ENCODE measurements at regions not wholly inside any gene's neighbourhood (a gene's known extent, or its start where the extent isn't known, plus 50 kb on each side); places are given as distances from the start of the nearest gene placed in this dataset.

- Mint-ChIP-seq H3K4me1 (no peaks in the 10 kb centered on the region), H3K27me3 (no peaks in the 10 kb centered on the region), H3K4me3 (no peak overlapping the region), H3K27ac (no peak overlapping the region), H3K9me3 (ENCODE audit: insufficient read depth) (no peaks in the 10 kb centered on the region)
- POLR2A ChIA-PET, result no interaction called here
- Histone ChIP-seq H3K27ac (ENCODE audit: low read length in 2 of 2) (no peak overlapping the region), H3K9ac (ENCODE audit: low read length) (no peak overlapping the region), H2AFZ (ENCODE audit: insufficient read depth, low read depth, low read length, poor library complexity, severe bottlenecking) (no peak overlapping the region), H3K27me3 (replicated peaks in 1 of 4; ENCODE audit: control extremely low read depth in 1 of 4, control insufficient read depth in 3 of 4, insufficient read depth in 4 of 4, low read length in 3 of 4) (no peaks in the 10 kb centered on the region), H3K36me3 (replicated peaks in 1 of 2; ENCODE audit: control extremely low read depth in 1 of 2, control insufficient read depth in 1 of 2, extremely low read depth in 1 of 2, insufficient read depth in 2 of 2, low read length in 1 of 2) (no peaks in the 10 kb centered on the region), H4K20me1 (ENCODE audit: control insufficient read depth, insufficient read depth, low read length, poor library complexity, severe bottlenecking) (no peaks in the 10 kb centered on the region), H3K4me2 (replicated peaks; ENCODE audit: low read depth, low read length, poor library complexity, severe bottlenecking) (no peak overlapping the region), H3K79me2 (ENCODE audit: control insufficient read depth, insufficient read depth, low read length) (no peaks in the 10 kb centered on the region), H3K4me1 (ENCODE audit: control insufficient read depth in 2 of 2, insufficient read depth in 2 of 2, low read length in 2 of 2) (no peaks in the 10 kb centered on the region), H3K9me3 (ENCODE audit: control extremely low read depth in 1 of 3, control insufficient read depth in 2 of 3, insufficient read depth in 1 of 3, low read length in 2 of 3) (peaks cover 0 to 10% (median 0%) of the 10 kb centered on the region in 3 donors), H3K4me3 (ENCODE audit: control extremely low read depth in 1 of 5, extremely low read depth in 1 of 5, insufficient read depth in 1 of 5, low read depth in 2 of 5, low read length in 4 of 5) (no peak overlapping the region)
- no peak for DNase-seq
- ATAC-seq (ENCODE audit: low read depth), result no peak
- intact Hi-C loops (cut with micrococcal nuclease), result no loop called here
- CTCF ChIA-PET, result no interaction called here
- TF ChIP-seq CTCF (IDR thresholded peaks at IDR 0.05) (no peak), EZH2 (IDR thresholded peaks at IDR 0.05; ENCODE audit: borderline replicate concordance, insufficient read depth, low read depth, low read length, poor library complexity, severe bottlenecking) (no peak)
- 47% methylated on average over 4 of the region's 8 CpGs for WGBS (ENCODE audit: insufficient coverage)
These were observed 243.6 kb upstream of the CTSO start for GRCh38 chr4:156197216-156197615.

- no peaks in the 10 kb centered on the region for H3K9me3 Mint-ChIP-seq (ENCODE audit: insufficient read depth)
- Histone ChIP-seq H3K36me3 (replicated peaks in 1 of 2; ENCODE audit: control extremely low read depth in 1 of 2, control insufficient read depth in 1 of 2, extremely low read depth in 1 of 2, insufficient read depth in 2 of 2, low read length in 1 of 2) (no peaks in the 10 kb centered on the region), H3K4me3 (ENCODE audit: control extremely low read depth in 1 of 5, extremely low read depth in 1 of 5, insufficient read depth in 1 of 5, low read depth in 2 of 5, low read length in 4 of 5) (no peak overlapping the region), H4K20me1 (ENCODE audit: control insufficient read depth, insufficient read depth, low read length, poor library complexity, severe bottlenecking) (no peaks in the 10 kb centered on the region), H3K27ac (ENCODE audit: low read length in 2 of 2) (no peak overlapping the region), H3K9ac (ENCODE audit: low read length) (no peak overlapping the region), H2AFZ (ENCODE audit: insufficient read depth, low read depth, low read length, poor library complexity, severe bottlenecking) (no peak overlapping the region), H3K4me2 (replicated peaks; ENCODE audit: low read depth, low read length, poor library complexity, severe bottlenecking) (no peak overlapping the region), H3K4me1 (ENCODE audit: control insufficient read depth in 2 of 2, insufficient read depth in 2 of 2, low read length in 2 of 2) (no peaks in the 10 kb centered on the region), H3K79me2 (ENCODE audit: control insufficient read depth, insufficient read depth, low read length) (no peaks in the 10 kb centered on the region), H3K27me3 (replicated peaks in 1 of 4; ENCODE audit: control extremely low read depth in 1 of 4, control insufficient read depth in 3 of 4, insufficient read depth in 4 of 4, low read length in 3 of 4) (no peaks in the 10 kb centered on the region), H3K9me3 (ENCODE audit: control extremely low read depth in 1 of 3, control insufficient read depth in 2 of 3, insufficient read depth in 1 of 3, low read length in 2 of 3) (peaks cover 0 to 10% (median 0%) of the 10 kb centered on the region in 3 donors)
- H3K4me3 Mint-ChIP-seq, result no peak overlapping the region
- DNase-seq (no peak), ATAC-seq (ENCODE audit: low read depth) (no peak)
- CTCF ChIA-PET, result no interaction called here
- no peak for TF ChIP-seq EZH2 (IDR thresholded peaks at IDR 0.05; ENCODE audit: borderline replicate concordance, insufficient read depth, low read depth, low read length, poor library complexity, severe bottlenecking)
- no peak for TF ChIP-seq CTCF (IDR thresholded peaks at IDR 0.05)
- H3K27ac Mint-ChIP-seq, result no peak overlapping the region
- H3K27me3 Mint-ChIP-seq, result no peaks in the 10 kb centered on the region
- no peaks in the 10 kb centered on the region for H3K4me1 Mint-ChIP-seq
- 92% methylated on average over 7 of the region's 7 CpGs for WGBS (ENCODE audit: insufficient coverage)
- POLR2A ChIA-PET, result no interaction called here
- intact Hi-C loops (cut with micrococcal nuclease), result no loop called here
These were observed 243.1 kb upstream of the CTSO start for GRCh38 chr4:156196722-156197121.

Data from B cell (primary cell).